ENCODE measurements at regions not wholly inside any gene's neighbourhood (a gene's known extent, or its start where the extent isn't known, plus 50 kb on each side); places are given as distances from the start of the nearest gene placed in this dataset.

DNA sequence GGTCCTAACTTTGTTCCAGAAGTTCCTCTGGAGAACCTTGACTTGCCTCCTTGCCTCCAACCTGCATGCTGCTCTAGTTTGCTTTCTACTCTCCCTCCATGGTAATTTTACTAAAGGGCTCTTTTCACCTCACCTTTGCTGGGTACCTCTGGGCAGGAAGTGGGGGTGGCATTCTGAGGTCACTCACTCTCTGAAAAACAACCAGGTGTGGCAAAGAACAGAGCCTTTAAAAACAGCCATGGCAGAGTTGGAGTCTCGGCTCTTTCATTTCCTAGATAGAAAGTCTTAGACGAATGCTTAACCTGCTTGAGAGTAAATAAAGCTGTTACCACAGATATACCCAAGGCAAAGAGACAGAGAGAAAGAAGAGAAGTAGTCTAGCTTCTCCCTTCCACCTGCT is 827.9 kb downstream of the BCL11B start:
- TF ChIP-seq CTCF (IDR thresholded peaks at IDR 0.05) (no peak), POLR2A (IDR thresholded peaks at IDR 0.05; ENCODE audit: low read depth) (no peak)
